Activated CD4-positive, alpha-beta T cell treated with anti-CD3 and anti-CD28 coated beads for 24 hours (primary cell): ENCODE measurements at regions not wholly inside any gene's neighbourhood (a gene's known extent, or its start where the extent isn't known, plus 50 kb on each side); places are given as distances from the start of the nearest gene placed in this dataset.
"Not testable (repeated sequence)": the region's sequence is repeated elsewhere in the genome, so short reads cannot be mapped to it uniquely, and the experiment has no call there.

Source experiments
- DNase-seq, 2 donors: peaks; one replicate each; pipeline ENCODE4 v3.0.0-alpha.2; 2020; ENCODE audit warnings: low read depth in 2 of 2

GRCh38 chr3:139199421-139200010 lies 144.3 kb upstream of the MRPS22 start:
- no peak for DNase-seq

- no peak for DNase-seq
These were observed 142.2 kb upstream of the MRPS22 start for GRCh38 chr3:139201446-139202225.

GRCh38 chr3:139202226-139202958 lies 141.4 kb upstream of the MRPS22 start:
- DNase-seq, result no peak

- no peak for DNase-seq
These were observed 140.9 kb upstream of the MRPS22 start for GRCh38 chr3:139202959-139203349.

- DNase-seq, result no peak
These were observed 140.1 kb upstream of the MRPS22 start for GRCh38 chr3:139203752-139204151.

GRCh38 chr3:139204728-139205127 lies 139.1 kb upstream of the MRPS22 start:
- no peak for DNase-seq

- no peak for DNase-seq
These were observed 129.9 kb upstream of the MRPS22 start for GRCh38 chr3:139213936-139214335.

- no peak for DNase-seq
These were observed 126.9 kb upstream of the MRPS22 start for GRCh38 chr3:139216958-139217357.

- DNase-seq, result no peak
These were observed 126.2 kb upstream of the MRPS22 start for GRCh38 chr3:139217633-139218032.

- no peak for DNase-seq
These were observed 125.8 kb upstream of the MRPS22 start for GRCh38 chr3:139218046-139218445.

GRCh38 chr3:139219463-139219862 lies 124.4 kb upstream of the MRPS22 start:
- DNase-seq, result no peak

GRCh38 chr3:139222100-139222657 lies 121.6 kb upstream of the MRPS22 start:
- DNase-seq, result no peak

- DNase-seq, result no peak
These were observed 118.3 kb upstream of the MRPS22 start for GRCh38 chr3:139225548-139225947.

- no peak for DNase-seq
These were observed 117.1 kb upstream of the MRPS22 start for GRCh38 chr3:139226731-139227130.

- no peak for DNase-seq
These were observed 116.7 kb upstream of the MRPS22 start for GRCh38 chr3:139227165-139227564.

- no peak for DNase-seq
These were observed 116.0 kb upstream of the MRPS22 start for GRCh38 chr3:139227827-139228226.

- DNase-seq, result no peak
These were observed 113.4 kb upstream of the MRPS22 start for GRCh38 chr3:139230391-139230790.

- no peak for DNase-seq
These were observed 112.1 kb upstream of the MRPS22 start for GRCh38 chr3:139231555-139232281.

GRCh38 chr3:139232341-139232740 lies 111.5 kb upstream of the MRPS22 start:
- DNase-seq, result not testable (repeated sequence)

- no peak for DNase-seq
These were observed 109.3 kb upstream of the MRPS22 start for GRCh38 chr3:139234491-139234890.

GRCh38 chr3:139235192-139235591 lies 108.6 kb upstream of the MRPS22 start:
- DNase-seq, result no peak

- DNase-seq, result no peak
These were observed 107.5 kb upstream of the MRPS22 start for GRCh38 chr3:139236336-139236735.
